Transverse colon (tissue), 4 donors: ENCODE measurements at regions not wholly inside any gene's neighbourhood (a gene's known extent, or its start where the extent isn't known, plus 50 kb on each side); places are given as distances from the start of the nearest gene placed in this dataset.

Experiments
- DNase-seq: peaks from one replicate; pipeline ENCODE4 v3.0.0-alpha.2; 2019
- H3K27ac ChIP-seq, 4 donors: fragments of 200-600 bp; sonication (generic); 2 replicates each; pipeline ENCODE4 v1.5.1; 2016 to 2018; ENCODE audit warnings: inconsistent platforms in 4 of 4
- H3K27me3 ChIP-seq: fragments of 200-600 bp; sonication (generic); 2 replicates; pipeline ENCODE4 v1.5.1; 2017; ENCODE audit warnings: inconsistent platforms
- H3K36me3 ChIP-seq, 4 donors: fragments of 200-600 bp; sonication (generic); 2 replicates each; pipeline ENCODE4 v1.5.1; 2017 to 2019; ENCODE audit warnings: inconsistent platforms in 4 of 4
- H3K4me1 ChIP-seq, 4 donors: fragments of 200-600 bp; sonication (generic); 2 replicates each; pipeline ENCODE4 v1.5.1; 2017 to 2020; ENCODE audit warnings: inconsistent platforms in 4 of 4
- H3K4me3 ChIP-seq, 4 donors: fragments of 200-600 bp; sonication (generic); 1 replicate in 1 of 4; 2 replicates in 3 of 4; pipeline versions ENCODE4 v1.5.1 to v1.6.1; 2017 to 2019; ENCODE audit warnings: inconsistent platforms in 4 of 4
- H3K9me3 ChIP-seq, 2 donors: fragments of 200-600 bp; sonication (generic); 2 replicates each; pipeline ENCODE4 v1.5.1; 2017 to 2019; ENCODE audit warnings: inconsistent platforms in 2 of 2
- EP300 ChIP-seq: sonication (generic); formaldehyde crosslinking; IDR thresholded peaks from one replicate; pipeline ENCODE4 v1.6.1; 2017; ENCODE audit warnings: antibody characterized with exemption, low read depth
- POLR2A ChIP-seq: fragments of 450-650 bp; IDR thresholded peaks from one replicate; pipeline ENCODE4 v1.6.1; 2016; ENCODE audit warnings: antibody characterized with exemption, mild to moderate bottlenecking, moderate library complexity
- POLR2AphosphoS5 ChIP-seq, 3 donors: sonication (generic); formaldehyde crosslinking; IDR thresholded peaks; one replicate each; pipeline ENCODE4 v1.6.1; 2016; ENCODE audit warnings: antibody characterized with exemption in 3 of 3
- WGBS, 2 donors: methylation state at CpG; one replicate each; pipeline ENCODE4 v1.1.5; 2018; ENCODE audit warnings: low coverage in 1 of 2; 5-methylcytosine and 5-hydroxymethylcytosine counted together
- in situ Hi-C, 4 donors: fragments of 200-750 bp; cut with MboI; loops; one replicate each; pipeline versions ENCODE4 v1.15.0 to v1.15.1; 2017; ENCODE audit warnings: low sequenced_read_pairs in 3 of 4, low pct_ligation_motif_present in 1 of 4, low pct_unique_long_range_greater_than_20kb in 1 of 4
- intact Hi-C: fragments of 100-400 bp; cut with DNase I; formaldehyde crosslinking; loops from one replicate; pipeline ENCODE4 v1.15.1; 2023; ENCODE audit warnings: low total_unique reads
- TF ChIP-seq, protein P1 (sequence below), 5 experiments: fragments of 200-600 bp in 3 of 5; fragments of 450-650 bp in 2 of 5; sonication (generic) in 3 of 5; IDR thresholded peaks; 1 replicate in 2 of 5; 2 replicates in 3 of 5; pipeline ENCODE4 v1.5.1; 2016 to 2017; ENCODE audit warnings: antibody characterized with exemption in 5 of 5, inconsistent platforms in 3 of 5, mild to moderate bottlenecking in 2 of 5, moderate library complexity in 1 of 5

DNA sequence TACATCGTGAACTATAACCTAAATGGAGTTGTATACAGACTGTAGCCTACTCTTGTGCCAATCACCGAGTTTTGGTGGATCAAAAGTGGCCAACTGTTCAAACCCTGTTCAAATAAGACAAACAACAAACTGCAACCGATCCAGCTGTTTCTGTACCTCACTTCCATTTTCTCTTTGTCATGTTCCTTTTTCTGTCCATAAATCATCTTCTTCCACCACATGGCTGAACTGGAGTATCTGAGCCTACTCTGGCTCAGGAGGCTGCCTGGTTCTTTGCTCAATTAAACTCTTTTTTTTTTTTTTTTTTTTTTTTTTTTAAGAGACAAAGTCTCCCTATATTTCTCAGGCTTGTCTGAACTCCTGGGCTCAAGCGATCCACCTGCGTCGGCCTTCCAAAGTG lies 59.0 kb upstream of the NPVF start:
- in situ Hi-C loops (no loop called here), intact Hi-C loops (no loop called here)
- DNase-seq = no peak
- H3K27me3 ChIP-seq = no peaks in the 10 kb centered on the region
- WGBS, 2 donors = 83 to 88% methylated on average over 3 to 6 of the region's 6 CpGs
- H3K4me1 ChIP-seq = peaks cover 0 to 12% (median 2%) of the 10 kb centered on the region in 4 donors
- H3K27ac ChIP-seq = no peak overlapping the region
- H3K36me3 ChIP-seq = no peaks in the 10 kb centered on the region
- TF ChIP-seq POLR2AphosphoS5 (IDR thresholded peaks at IDR 0.05) (no peak), EP300 (no peak), POLR2A (no peak)
- TF ChIP-seq, protein P1, sequence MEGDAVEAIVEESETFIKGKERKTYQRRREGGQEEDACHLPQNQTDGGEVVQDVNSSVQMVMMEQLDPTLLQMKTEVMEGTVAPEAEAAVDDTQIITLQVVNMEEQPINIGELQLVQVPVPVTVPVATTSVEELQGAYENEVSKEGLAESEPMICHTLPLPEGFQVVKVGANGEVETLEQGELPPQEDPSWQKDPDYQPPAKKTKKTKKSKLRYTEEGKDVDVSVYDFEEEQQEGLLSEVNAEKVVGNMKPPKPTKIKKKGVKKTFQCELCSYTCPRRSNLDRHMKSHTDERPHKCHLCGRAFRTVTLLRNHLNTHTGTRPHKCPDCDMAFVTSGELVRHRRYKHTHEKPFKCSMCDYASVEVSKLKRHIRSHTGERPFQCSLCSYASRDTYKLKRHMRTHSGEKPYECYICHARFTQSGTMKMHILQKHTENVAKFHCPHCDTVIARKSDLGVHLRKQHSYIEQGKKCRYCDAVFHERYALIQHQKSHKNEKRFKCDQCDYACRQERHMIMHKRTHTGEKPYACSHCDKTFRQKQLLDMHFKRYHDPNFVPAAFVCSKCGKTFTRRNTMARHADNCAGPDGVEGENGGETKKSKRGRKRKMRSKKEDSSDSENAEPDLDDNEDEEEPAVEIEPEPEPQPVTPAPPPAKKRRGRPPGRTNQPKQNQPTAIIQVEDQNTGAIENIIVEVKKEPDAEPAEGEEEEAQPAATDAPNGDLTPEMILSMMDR (IDR thresholded peaks at IDR 0.05) = no peak
- no peak overlapping the region for H3K4me3 ChIP-seq
- H3K9me3 ChIP-seq = no peaks in the 10 kb centered on the region

DNA sequence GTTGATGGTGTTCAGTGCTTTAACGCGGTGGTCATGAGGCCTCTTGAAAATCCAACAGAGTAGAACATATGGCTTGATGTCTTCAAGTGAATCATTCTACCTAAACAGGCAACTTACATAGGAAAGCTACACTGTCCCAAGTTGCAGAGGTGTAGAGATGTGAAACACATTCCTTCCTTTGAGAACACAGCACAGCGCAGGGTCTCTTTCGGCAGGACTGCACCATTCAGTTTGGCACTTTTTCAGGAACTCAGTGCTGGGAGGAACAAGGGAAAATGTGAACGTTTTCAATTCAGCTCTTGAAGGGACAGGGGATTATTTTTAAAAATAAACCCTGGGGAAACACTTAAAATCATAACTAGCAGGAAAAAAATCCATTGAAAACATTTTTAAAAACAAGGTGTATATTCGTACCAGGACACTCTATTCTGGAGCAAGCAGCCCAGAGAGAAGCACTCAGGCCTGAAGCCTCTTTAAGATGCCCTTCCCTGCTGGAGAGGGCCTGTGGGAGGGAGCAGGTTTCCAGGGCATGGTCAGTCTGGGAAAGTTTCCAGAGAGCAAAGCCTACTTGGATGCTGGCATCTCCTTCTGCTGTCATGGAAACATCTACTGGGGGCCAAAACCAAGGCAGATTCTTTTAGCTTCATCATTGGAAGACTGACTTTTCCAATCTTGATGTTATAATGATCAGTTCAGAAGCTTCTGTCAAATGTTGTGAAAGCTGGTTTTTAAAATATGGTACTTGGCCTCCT lies 60.4 kb upstream of the NPVF start:
- 80 to 87% methylated on average over 3 to 6 of the region's 6 CpGs for WGBS, 2 donors
- intact Hi-C loops (no loop called here), in situ Hi-C loops (no loop called here)
- Histone ChIP-seq H3K36me3 (no peaks in the 10 kb centered on the region), H3K4me1 (peaks cover 0 to 8% (median 0%) of the 10 kb centered on the region in 4 donors), H3K27ac (no peak overlapping the region), H3K4me3 (no peak overlapping the region), H3K9me3 (no peaks in the 10 kb centered on the region), H3K27me3 (no peaks in the 10 kb centered on the region)
- DNase-seq = no peak
- TF ChIP-seq, protein P1 (IDR thresholded peaks at IDR 0.05) = no peak
- TF ChIP-seq POLR2A = no peak
- TF ChIP-seq EP300 = no peak
- TF ChIP-seq POLR2AphosphoS5 (IDR thresholded peaks at IDR 0.05) = no peak

DNA sequence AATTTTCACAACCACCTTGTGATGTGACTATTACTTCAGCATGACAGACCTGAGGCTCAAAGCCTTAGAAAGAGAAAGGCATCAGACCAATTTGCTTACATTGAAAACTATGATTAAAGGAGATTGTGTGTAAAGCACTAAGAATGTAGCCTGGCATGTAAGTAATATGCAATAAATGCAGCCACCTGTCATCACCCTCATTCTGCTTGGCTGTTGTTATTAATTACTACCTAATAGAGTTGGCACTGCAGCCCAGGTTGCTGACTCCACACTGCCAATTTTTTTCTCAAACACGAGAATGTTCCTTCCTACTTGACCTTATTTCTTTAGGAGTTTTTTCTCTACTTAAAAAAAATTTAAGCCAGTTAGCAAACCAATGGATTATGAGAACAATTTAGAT lies 61.2 kb upstream of the NPVF start:
- TF ChIP-seq, protein P1 (IDR thresholded peaks at IDR 0.05) = no peak
- TF ChIP-seq POLR2AphosphoS5 (IDR thresholded peaks at IDR 0.05) (no peak), EP300 (no peak), POLR2A (no peak)
- Histone ChIP-seq H3K4me1 (peaks cover 0 to 8% (median 0%) of the 10 kb centered on the region in 4 donors), H3K9me3 (no peaks in the 10 kb centered on the region), H3K27me3 (no peaks in the 10 kb centered on the region), H3K36me3 (no peaks in the 10 kb centered on the region), H3K27ac (no peak overlapping the region), H3K4me3 (no peak overlapping the region)
- in situ Hi-C loops (no loop called here), intact Hi-C loops (no loop called here)
- 64 to 100% methylated on average over 1 of the region's 1 CpG for WGBS, 2 donors
- DNase-seq = no peak

DNA sequence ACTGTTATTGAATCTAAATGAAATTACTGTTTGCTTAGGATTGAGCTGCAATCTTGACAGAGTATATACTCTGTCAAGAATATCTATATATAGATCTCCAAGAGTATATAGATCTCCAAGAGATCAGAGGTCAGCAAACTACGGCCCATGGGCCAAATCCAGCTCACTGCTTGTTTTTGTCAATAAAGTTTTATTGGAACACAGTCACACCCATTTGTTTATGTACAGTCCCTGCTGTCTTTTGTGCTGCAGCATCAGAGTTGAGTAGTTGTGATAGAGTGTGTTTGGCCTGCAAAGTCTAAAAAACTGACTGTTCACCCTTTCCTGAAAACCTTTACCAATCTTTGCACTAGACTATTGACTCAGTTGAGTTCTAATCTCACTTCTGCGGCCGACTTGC lies 66.3 kb upstream of the NPVF start:
- TF ChIP-seq, protein P1 (IDR thresholded peaks at IDR 0.05) = no peak
- TF ChIP-seq POLR2AphosphoS5 (IDR thresholded peaks at IDR 0.05) (no peak), POLR2A (no peak), EP300 (no peak)
- in situ Hi-C loops (no loop called here), intact Hi-C loops (no loop called here)
- Histone ChIP-seq H3K9me3 (no peaks in the 10 kb centered on the region), H3K27ac (no peak overlapping the region), H3K4me3 (no peak overlapping the region), H3K4me1 (no peaks in the 10 kb centered on the region), H3K36me3 (no peaks in the 10 kb centered on the region), H3K27me3 (no peaks in the 10 kb centered on the region)
- DNase-seq = no peak
- WGBS, 2 donors = 54 to 83% methylated on average over 3 of the region's 3 CpGs
